Neural cell (in vitro differentiated cells): ENCODE measurements at regions not wholly inside any gene's neighbourhood (a gene's known extent, or its start where the extent isn't known, plus 50 kb on each side); places are given as distances from the start of the nearest gene placed in this dataset.

Source experiments
- H2AFZ ChIP-seq: fragments of 200-600, 300-800 bp; sonication (generic), shearing (Covaris generic); 2 replicates; pipeline ENCODE4 v1.6.0; 2014; ENCODE audit warnings: low read depth, mild to moderate bottlenecking, antibody characterized with exemption, low read length, moderate library complexity
- H3F3A ChIP-seq: fragments of 200-600 bp; shearing (Covaris generic); 2 replicates; pipeline ENCODE4 v1.6.1; 2016; ENCODE audit warnings: mild to moderate bottlenecking, moderate library complexity, mixed read lengths, antibody characterized with exemption, low read length; ENCODE audit not compliant: insufficient read depth, poor library complexity, severe bottlenecking
- H3K27ac ChIP-seq: fragments of 200-600, 300-800 bp; sonication (generic), shearing (Covaris generic); 2 replicates; pipeline ENCODE4 v1.5.1; 2014; ENCODE audit warnings: mild to moderate bottlenecking, low read length, moderate library complexity
- H3K27me3 ChIP-seq: fragments of 300-800, 200-600 bp; sonication (generic), shearing (Covaris generic); 2 replicates; pipeline ENCODE4 v1.6.0; 2014; ENCODE audit warnings: mild to moderate bottlenecking, low read depth, low read length, moderate library complexity; ENCODE audit not compliant: insufficient read depth
- H3K36me3 ChIP-seq: fragments of 300-800, 200-600 bp; sonication (generic), shearing (Covaris generic); 2 replicates; pipeline ENCODE4 v1.5.1; 2014; ENCODE audit warnings: mild to moderate bottlenecking, antibody characterized with exemption, low read length, moderate library complexity; ENCODE audit not compliant: insufficient read depth
- H3K4me2 ChIP-seq: fragments of 300-800, 200-600 bp; sonication (generic), shearing (Covaris generic); 2 replicates; pipeline ENCODE4 v1.6.0; 2014; ENCODE audit warnings: mild to moderate bottlenecking, low read length
- H3K4me3 ChIP-seq: fragments of 300-800, 200-600 bp; sonication (generic), shearing (Covaris generic); 2 replicates; pipeline ENCODE4 v1.5.1; 2014; ENCODE audit warnings: mild to moderate bottlenecking, low read length, moderate library complexity
- H3K79me2 ChIP-seq: fragments of 200-600 bp; shearing (Covaris generic); replicated peaks from 2 replicates; pipeline ENCODE4 v1.6.0; 2014; ENCODE audit warnings: mild to moderate bottlenecking, low read length, moderate library complexity; ENCODE audit not compliant: insufficient read depth
- H3K9ac ChIP-seq: fragments of 300-800, 200-600 bp; sonication (generic), shearing (Covaris generic); 2 replicates; pipeline ENCODE4 v1.6.1; 2016; ENCODE audit warnings: mild to moderate bottlenecking, low read length, mixed read lengths
- H3K9me2 ChIP-seq: fragments of 200-600 bp; shearing (Covaris generic); 2 replicates; pipeline ENCODE4 v1.6.1; 2016; ENCODE audit warnings: mild to moderate bottlenecking, low read length, mixed read lengths; ENCODE audit not compliant: insufficient read depth
- H3K9me3 ChIP-seq: fragments of 200-600, 300-800 bp; sonication (generic), shearing (Covaris generic); 2 replicates; pipeline ENCODE4 v1.6.1; 2016; ENCODE audit warnings: mild to moderate bottlenecking, mixed run types, low read length, moderate library complexity, mixed read lengths
- H4K20me1 ChIP-seq: fragments of 200-600 bp; shearing (Covaris generic); 2 replicates; pipeline ENCODE4 v1.6.1; 2016; ENCODE audit warnings: mild to moderate bottlenecking, mixed run types; ENCODE audit not compliant: insufficient read depth
- EP300 ChIP-seq: fragments of 450-650 bp; conservative IDR thresholded peaks from 2 replicates; pipeline ENCODE4 v1.6.1; 2014; ENCODE audit warnings: antibody characterized with exemption, mild to moderate bottlenecking, moderate library complexity; ENCODE audit not compliant: poor library complexity, severe bottlenecking
- EZH2 ChIP-seq: fragments of 200-600, 300-800 bp; shearing (Covaris generic), sonication (generic); IDR thresholded peaks from 2 replicates; pipeline ENCODE4 v1.6.1; 2014; ENCODE audit warnings: antibody characterized with exemption, low read length, borderline replicate concordance, mild to moderate bottlenecking; ENCODE audit not compliant: insufficient read depth, poor library complexity, severe bottlenecking
- MXI1 ChIP-seq: fragments of 450-650 bp; conservative IDR thresholded peaks from 2 replicates; pipeline ENCODE4 v1.6.1; 2014; ENCODE audit warnings: antibody characterized with exemption, mild to moderate bottlenecking; ENCODE audit not compliant: poor library complexity, severe bottlenecking
- POLR2AphosphoS5 ChIP-seq: IDR thresholded peaks from 2 replicates; pipeline ENCODE4 v1.6.1; 2012
- RAD21 ChIP-seq: fragments of 450-650 bp; conservative IDR thresholded peaks from 2 replicates; pipeline ENCODE4 v1.6.1; 2014; ENCODE audit warnings: antibody characterized with exemption, mild to moderate bottlenecking, moderate library complexity
- REST ChIP-seq: IDR thresholded peaks from 2 replicates; pipeline ENCODE4 v1.6.1; 2012; ENCODE audit warnings: borderline replicate concordance
- SMC3 ChIP-seq: fragments of 450-650 bp; conservative IDR thresholded peaks from 2 replicates; pipeline ENCODE4 v1.6.1; 2014; ENCODE audit warnings: antibody characterized with exemption, mild to moderate bottlenecking, moderate library complexity; ENCODE audit not compliant: poor library complexity
- TAF1 ChIP-seq: IDR thresholded peaks from 2 replicates; pipeline ENCODE4 v1.6.1; 2012; ENCODE audit warnings: low read depth
- TF ChIP-seq, protein P1 (sequence below): fragments of 450-650 bp; IDR thresholded peaks from 2 replicates; pipeline ENCODE4 v1.5.1; 2014; ENCODE audit warnings: antibody characterized with exemption, mild to moderate bottlenecking, moderate library complexity; ENCODE audit not compliant: poor library complexity, severe bottlenecking

DNA sequence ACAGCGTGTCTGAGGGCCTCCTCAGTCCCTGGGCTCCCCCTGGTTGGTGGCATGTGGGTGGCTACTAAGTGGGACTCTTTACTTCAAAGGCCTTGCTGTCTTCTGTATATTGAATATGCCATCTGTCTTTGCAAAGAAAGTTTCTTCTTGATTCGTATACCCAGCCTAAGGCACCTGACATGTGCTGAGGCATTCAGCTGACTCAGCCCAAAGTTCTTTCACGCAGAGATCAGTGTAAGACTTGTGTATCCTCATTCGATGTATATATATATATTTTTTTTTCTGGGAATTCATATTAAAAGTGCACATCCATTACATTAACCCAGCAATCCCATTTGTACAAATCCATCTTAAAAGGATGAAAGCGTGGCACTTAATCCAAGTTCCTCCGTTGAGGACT is 115.1 kb upstream of the PMEPA1 start:
- H3K4me2 ChIP-seq = no peak overlapping the region
- H2AFZ ChIP-seq = no peak overlapping the region
- no peak overlapping the region for H3K4me3 ChIP-seq
- H3K36me3 ChIP-seq = no peaks in the 10 kb centered on the region
- H3K9ac ChIP-seq = no peak overlapping the region
- no peak for TF ChIP-seq SMC3
- no peak for TF ChIP-seq EP300
- no peak for TF ChIP-seq TAF1
- TF ChIP-seq MXI1 = no peak
- no peak for TF ChIP-seq REST
- no peak for TF ChIP-seq RAD21
- no peak for TF ChIP-seq POLR2AphosphoS5
- TF ChIP-seq EZH2 = no peak
- TF ChIP-seq, protein P1, sequence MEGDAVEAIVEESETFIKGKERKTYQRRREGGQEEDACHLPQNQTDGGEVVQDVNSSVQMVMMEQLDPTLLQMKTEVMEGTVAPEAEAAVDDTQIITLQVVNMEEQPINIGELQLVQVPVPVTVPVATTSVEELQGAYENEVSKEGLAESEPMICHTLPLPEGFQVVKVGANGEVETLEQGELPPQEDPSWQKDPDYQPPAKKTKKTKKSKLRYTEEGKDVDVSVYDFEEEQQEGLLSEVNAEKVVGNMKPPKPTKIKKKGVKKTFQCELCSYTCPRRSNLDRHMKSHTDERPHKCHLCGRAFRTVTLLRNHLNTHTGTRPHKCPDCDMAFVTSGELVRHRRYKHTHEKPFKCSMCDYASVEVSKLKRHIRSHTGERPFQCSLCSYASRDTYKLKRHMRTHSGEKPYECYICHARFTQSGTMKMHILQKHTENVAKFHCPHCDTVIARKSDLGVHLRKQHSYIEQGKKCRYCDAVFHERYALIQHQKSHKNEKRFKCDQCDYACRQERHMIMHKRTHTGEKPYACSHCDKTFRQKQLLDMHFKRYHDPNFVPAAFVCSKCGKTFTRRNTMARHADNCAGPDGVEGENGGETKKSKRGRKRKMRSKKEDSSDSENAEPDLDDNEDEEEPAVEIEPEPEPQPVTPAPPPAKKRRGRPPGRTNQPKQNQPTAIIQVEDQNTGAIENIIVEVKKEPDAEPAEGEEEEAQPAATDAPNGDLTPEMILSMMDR = no peak
- no peaks in the 10 kb centered on the region for H3K9me3 ChIP-seq
- no peaks in the 10 kb centered on the region for H4K20me1 ChIP-seq
- H3K79me2 ChIP-seq = no peaks in the 10 kb centered on the region
- no peaks in the 10 kb centered on the region for H3F3A ChIP-seq
- H3K27me3 ChIP-seq = no peaks in the 10 kb centered on the region
- no peak overlapping the region for H3K27ac ChIP-seq
- H3K9me2 ChIP-seq = no peaks in the 10 kb centered on the region

GRCh38 chr20:57821935-57822334 is 112.1 kb upstream of the PMEPA1 start:
- no peaks in the 10 kb centered on the region for H3K27me3 ChIP-seq
- H3K36me3 ChIP-seq = no peaks in the 10 kb centered on the region
- TF ChIP-seq SMC3 (no peak), EZH2 (no peak), POLR2AphosphoS5 (no peak)
- H3F3A ChIP-seq = no peaks in the 10 kb centered on the region
- no peak overlapping the region for H3K4me2 ChIP-seq
- no peak overlapping the region for H3K9ac ChIP-seq
- no peaks in the 10 kb centered on the region for H3K9me2 ChIP-seq
- H3K4me3 ChIP-seq = no peak overlapping the region
- no peak overlapping the region for H3K27ac ChIP-seq
- H4K20me1 ChIP-seq = no peaks in the 10 kb centered on the region
- H3K9me3 ChIP-seq = no peaks in the 10 kb centered on the region
- no peaks in the 10 kb centered on the region for H3K79me2 ChIP-seq
- no peak overlapping the region for H2AFZ ChIP-seq
